VCaP (cell line): ENCODE measurements at regions not wholly inside any gene's neighbourhood (a gene's known extent, or its start where the extent isn't known, plus 50 kb on each side); places are given as distances from the start of the nearest gene placed in this dataset.

ENCODE experiments used
- H3K27ac ChIP-seq: fragments of 450-650 bp; 2 replicates; pipeline ENCODE4 v1.5.1; 2017
- CTCF ChIP-seq: fragments of 450-650 bp; conservative IDR thresholded peaks from 2 replicates; pipeline ENCODE4 v1.5.1; 2017; ENCODE audit warnings: mild to moderate bottlenecking, moderate library complexity

GRCh38 chr18:11379660-11380059, 229.7 kb upstream of the SLC35G4 start:
- TF ChIP-seq CTCF, result no peak
- no peak overlapping the region for H3K27ac ChIP-seq

- no peak for TF ChIP-seq CTCF
- H3K27ac ChIP-seq, result no peak overlapping the region
Observed at GRCh38 chr18:11377766-11378540, 228.6 kb upstream of the PIEZO2 start.

- TF ChIP-seq CTCF, result no peak
Observed at GRCh38 chr18:11372163-11372562, 222.8 kb upstream of the PIEZO2 start.

GRCh38 chr18:11369556-11369955, 220.2 kb upstream of the PIEZO2 start:
- no peak for TF ChIP-seq CTCF
- H3K27ac ChIP-seq, result no peak overlapping the region

More at GRCh38 chr18:11372163-11372562, 222.8 kb upstream of the PIEZO2 start:
- no peak overlapping the region for H3K27ac ChIP-seq

GRCh38 chr18:11368020-11368419, 218.7 kb upstream of the PIEZO2 start:
- no peak overlapping the region for H3K27ac ChIP-seq
- TF ChIP-seq CTCF, result no peak

GRCh38 chr18:11367351-11367750, 218.0 kb upstream of the PIEZO2 start:
- no peak for TF ChIP-seq CTCF
- no peak overlapping the region for H3K27ac ChIP-seq

GRCh38 chr18:11366410-11366809, 217.0 kb upstream of the PIEZO2 start:
- TF ChIP-seq CTCF, result no peak
- H3K27ac ChIP-seq, result no peak overlapping the region
